Gastroesophageal sphincter (tissue), 3 donors: ENCODE measurements at regions not wholly inside any gene's neighbourhood (a gene's known extent, or its start where the extent isn't known, plus 50 kb on each side); places are given as distances from the start of the nearest gene placed in this dataset.

Source experiments
- CTCF ChIP-seq, 4 experiments: fragments of 200-600 bp in 2 of 4; fragments of 450-650 bp in 2 of 4; sonication (generic) in 1 of 4; IDR thresholded peaks; one replicate each; pipeline ENCODE4 v1.5.1; 2017 to 2019; ENCODE audit warnings: antibody characterized with exemption in 4 of 4, mild to moderate bottlenecking in 2 of 4, moderate library complexity in 2 of 4
- EP300 ChIP-seq: sonication (generic); formaldehyde crosslinking; IDR thresholded peaks from one replicate; pipeline ENCODE4 v1.6.1; 2017; ENCODE audit warnings: antibody characterized with exemption, mild to moderate bottlenecking
- POLR2A ChIP-seq, 2 donors: fragments of 450-650 bp; IDR thresholded peaks; one replicate each; pipeline ENCODE4 v1.6.1; 2017; ENCODE audit warnings: antibody characterized with exemption in 2 of 2, mild to moderate bottlenecking in 2 of 2, moderate library complexity in 1 of 2
- POLR2AphosphoS5 ChIP-seq: sonication (generic); formaldehyde crosslinking; IDR thresholded peaks from one replicate; pipeline ENCODE4 v1.6.1; 2017; ENCODE audit warnings: antibody characterized with exemption

DNA sequence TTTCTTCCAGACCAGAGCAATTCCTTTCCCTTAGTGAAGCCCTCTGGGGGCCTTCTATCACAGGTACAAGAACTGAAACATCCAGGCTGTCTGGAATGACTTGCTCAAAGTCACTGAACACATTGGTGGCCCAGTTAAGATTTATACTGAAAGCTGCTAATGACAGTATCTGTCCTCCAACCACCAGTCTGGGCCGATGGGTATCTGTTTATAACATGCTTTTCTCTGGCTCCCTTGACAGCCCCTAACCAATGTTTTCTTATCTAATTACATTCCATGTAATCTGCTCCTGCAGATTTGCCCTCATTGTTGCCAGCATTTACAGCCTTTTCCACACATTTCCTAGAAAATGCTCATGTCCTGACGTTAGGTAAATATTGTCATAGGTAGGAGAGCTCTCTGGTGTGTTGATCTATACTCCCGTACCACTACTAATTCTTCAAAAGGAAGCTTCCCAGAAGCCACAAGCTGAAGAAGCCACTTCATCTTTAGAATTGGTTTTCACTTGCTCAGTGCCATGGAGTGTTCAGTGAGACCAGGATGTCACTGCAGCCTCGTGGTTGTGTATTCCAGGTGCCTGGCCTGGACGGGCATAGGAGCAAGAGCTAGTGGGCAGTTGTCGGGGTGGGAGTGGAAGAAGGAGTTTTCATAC lies 163.9 kb downstream of the TSEN15 start:
- TF ChIP-seq CTCF (IDR thresholded peaks at IDR 0.05): no peak
- no peak for TF ChIP-seq POLR2A (IDR thresholded peaks at IDR 0.05)
- TF ChIP-seq POLR2AphosphoS5: no peak
- TF ChIP-seq EP300: no peak
